ENCODE measurements at regions not wholly inside any gene's neighbourhood (a gene's known extent, or its start where the extent isn't known, plus 50 kb on each side); places are given as distances from the start of the nearest gene placed in this dataset.
"Not testable (repeated sequence)": the region's sequence is repeated elsewhere in the genome, so short reads cannot be mapped to it uniquely, and the experiment has no call there.

DNA sequence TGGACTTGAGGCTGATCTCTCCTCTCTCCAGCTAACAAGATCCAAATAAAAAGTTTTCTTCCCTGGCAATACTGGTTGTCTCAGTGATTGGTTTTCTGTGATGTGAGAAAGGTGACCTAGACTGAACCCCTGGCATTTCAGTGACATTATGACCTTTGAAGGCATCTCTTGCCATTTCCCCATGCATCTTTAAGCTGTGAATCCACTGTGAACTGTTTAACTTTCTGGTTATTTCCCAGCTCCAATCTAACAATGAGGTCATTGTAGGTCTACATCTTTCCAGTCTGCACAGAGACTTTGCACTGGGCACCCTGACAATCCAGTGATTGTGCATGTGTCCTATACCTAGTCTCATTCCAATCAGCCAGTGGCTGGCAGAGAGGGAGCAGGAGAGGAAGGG, 155.9 kb upstream of the NUDT4 start:
- no peak for DNase-seq

DNA sequence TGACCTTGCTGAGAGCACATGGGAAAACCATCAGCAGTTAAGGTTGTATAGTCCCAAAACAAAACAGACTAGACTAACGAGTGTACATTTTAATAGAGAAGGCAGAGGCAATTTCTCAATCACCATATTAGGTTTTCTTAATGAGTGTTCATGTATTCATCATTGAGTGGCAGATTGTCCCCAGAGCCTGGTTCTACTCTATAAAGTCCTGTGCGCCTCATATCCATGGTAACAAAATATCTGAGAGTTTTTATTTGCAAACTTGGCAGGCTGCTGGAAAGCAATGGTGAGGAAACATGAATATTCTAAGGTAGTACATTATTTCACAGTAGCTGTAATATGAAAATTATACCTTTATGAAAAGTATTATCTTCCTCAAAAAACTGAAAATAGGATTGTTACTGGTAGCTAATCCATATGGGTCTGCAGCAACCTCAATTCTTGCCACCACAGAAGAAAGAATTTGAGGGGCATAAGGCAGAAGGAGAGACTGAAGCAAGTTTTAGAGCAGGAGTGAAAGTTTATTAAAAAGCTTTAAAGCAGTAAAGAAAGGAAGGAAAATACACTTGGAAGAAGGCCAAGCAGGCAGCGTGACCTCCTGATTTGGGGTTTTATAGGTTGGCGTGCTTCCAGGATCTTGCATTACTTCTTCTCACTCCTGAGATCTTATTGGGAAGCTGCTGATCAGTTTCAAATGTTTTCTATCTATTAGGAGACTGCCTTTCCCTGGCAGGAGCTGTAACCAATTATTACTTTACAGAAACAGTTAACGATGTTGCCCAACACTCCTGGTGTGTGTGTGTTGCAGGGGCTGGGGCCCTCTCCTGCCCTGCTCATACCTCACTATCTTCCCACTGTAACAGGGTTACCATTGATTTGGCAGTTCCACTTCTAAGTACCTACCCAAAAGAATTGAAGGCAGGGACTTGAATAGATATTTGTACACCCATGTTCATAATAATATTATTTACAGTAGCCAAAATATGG, 154.0 kb upstream of the NUDT4 start:
- peak; percentile 16 for DNase-seq

DNA sequence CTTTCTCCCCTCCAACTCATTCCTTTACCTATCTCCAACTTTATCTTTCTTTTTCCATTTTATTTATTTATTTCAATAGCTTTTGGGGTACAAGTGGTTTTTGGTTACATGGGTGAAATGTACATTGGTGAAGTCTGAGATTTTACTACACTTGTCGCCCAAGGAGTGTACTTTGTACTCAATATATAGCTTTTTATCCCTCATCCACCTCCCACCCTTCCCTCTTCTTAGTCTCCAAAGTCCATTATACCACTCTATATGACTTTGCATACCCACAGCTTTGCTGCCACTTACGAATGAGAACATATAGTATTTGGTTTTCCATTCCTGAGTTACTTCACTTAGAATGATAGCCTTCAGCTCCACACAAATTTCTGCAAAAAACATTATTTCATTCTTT, 152.6 kb upstream of the NUDT4 start:
- no peak for DNase-seq

DNA sequence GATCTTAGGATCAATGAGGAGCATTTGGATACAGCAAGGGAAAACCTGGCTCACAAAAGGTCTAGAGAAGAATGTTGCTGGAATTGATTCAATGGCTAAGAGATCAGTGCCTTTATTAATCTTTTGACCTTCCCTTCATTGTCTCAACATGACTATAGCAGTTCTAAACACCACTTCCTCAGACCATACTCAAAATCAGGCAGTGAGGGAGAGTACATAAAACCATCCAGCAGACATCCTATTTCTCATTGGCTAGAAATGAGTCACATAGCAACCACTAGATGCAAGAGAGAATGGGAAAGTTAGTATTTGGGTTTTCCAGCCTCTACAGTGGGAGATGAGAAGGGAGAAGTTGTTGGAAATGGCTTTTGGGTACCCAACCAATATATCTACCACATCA, 151.4 kb upstream of the NUDT4 start:
- no peak for DNase-seq

DNA sequence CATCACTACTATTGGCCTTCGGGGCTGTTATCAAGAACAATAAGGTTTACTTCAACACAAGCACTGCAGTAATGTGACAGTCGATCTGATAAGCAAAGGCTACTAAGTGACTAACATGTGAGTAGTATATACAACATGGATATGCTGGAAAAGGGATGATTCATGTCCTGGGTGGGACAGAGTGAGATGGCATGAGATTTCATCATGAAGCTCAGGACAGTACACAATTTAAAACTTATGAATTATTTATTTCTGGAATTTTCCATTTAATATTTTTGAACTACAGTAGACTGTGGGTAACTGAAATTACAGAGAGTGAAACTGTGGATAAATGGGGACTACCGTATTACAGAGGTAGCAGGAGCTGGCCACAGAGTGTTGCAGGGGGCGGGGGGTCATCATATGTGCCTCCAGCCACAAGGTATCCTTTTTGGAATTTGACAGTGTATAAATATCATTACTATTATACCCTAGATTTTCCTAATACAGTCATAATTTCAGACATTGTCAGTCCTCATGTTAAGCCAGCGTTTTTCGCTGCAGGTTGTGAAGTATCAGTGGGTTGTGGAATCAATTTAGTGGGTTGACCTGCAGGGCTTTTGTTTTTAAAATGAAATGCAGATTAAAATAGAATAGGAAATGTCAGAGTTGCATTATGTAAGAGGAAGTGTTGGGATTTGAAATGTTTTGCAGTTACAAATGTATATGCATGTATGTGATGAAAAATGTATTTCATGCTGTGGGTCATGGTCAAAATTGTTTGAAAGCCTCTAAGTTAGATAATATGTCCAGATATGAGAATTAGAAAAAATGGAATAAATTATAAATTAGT, 148.0 kb upstream of the NUDT4 start:
- no peak for DNase-seq

DNA sequence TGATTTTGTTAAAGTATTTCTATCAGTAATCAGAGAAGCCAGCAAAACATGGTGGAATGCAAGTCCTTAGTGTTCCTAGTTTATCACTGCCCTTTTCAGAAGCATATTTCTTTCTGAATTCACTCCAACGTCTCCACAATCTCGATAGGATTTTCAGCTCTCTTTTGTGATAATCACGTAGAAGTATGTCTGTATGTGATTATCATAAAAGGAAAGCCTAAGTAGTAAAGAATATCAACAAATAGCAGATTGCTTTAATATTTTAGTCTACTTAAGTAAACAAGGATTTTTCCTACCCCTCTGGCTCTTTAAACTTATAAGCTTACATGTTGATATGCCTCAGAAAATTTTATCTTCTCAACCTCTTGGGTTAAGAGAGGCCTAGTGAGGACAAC, 147.4 kb upstream of the NUDT4 start:
- no peak for DNase-seq

DNA sequence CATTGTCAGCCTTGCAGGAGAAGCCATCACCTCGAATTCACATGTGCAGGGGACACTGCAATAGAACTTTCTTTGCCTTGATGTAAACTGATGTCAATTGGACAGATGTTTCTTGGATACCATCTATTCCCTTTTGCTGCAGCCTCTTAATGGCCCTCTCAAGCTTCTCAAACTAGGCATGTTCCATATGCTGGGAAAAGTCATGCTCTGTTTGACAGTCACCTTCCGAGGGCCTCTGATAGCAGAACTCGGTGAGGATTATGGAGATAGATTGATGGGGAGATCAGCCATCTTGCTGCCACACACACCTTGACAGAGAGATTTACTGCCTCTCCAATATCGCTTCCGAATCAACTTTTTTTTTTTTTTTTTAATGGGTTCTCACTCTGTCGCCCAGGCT, 145.8 kb upstream of the NUDT4 start:
- no peak for DNase-seq

DNA sequence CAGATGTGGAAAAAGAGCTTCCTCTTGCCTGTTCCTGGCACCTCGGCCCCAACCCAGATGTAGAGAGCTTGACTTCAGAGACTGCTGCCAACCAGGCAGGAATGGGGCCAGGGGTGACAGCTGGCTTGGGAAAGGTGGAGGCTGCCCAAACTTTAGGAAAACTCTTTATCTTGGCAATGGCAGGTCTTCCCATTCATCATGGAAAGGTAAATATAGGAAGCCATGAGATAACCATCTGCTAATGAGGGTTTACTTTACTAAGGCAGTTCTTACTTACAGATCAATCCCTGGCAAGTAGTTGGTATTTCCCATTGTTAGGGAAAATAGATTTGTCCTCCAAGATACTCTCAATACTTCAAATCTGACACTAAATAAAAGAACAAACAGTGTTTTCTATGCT, 143.1 kb upstream of the NUDT4 start:
- no peak for DNase-seq

DNA sequence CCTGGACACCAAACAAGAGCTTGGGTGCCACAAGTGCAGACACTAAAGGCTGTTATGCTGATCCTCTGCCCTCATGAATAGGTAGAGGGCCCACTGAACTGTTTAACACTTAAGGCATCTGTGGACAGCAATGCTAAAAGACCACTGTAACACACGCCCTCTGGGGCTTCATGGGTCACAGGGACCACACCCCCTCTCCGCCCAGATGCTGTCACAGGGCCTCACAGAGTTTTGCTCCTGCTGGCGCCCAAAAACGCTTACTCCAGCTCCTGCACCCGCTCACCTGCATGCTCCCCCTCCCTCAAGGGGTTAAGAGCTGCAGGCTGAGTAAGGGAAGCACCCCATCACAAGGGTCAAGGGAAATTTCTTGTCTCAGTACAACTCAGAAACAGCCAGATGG, 141.8 kb upstream of the NUDT4 start:
- no peak for DNase-seq

DNA sequence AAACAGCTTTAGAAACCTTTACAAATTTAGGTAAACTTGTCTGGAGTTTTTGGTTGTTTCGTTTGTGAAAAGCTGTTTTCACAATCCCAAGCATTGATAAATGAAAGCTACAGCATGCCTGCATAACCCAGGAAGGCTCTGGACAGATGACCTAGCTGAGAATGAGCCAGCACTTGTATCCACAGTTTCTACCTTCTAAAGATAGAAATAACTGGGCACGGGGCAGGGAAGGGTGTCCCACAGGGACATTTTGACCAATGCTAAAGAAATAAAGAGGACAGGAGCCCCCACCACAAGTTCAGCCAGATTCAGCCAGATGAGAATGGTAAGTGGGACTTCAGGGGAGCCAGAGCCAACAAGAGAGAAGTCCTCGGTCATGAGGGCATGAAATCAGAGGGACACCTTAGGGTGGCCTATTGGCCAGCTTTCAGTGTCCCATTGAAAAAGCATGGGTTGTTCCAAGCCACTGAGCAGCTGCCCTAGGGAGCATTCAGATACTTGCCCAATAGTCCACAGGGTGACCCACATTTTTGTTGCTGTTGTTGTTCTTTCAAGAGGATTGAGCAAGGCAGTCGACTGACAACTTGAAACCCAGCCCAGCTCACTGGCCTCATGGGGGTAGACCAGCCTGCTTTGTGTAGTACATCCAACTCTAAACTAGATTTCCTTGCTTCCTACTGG, 140.3 kb upstream of the NUDT4 start:
- no peak for DNase-seq

DNA sequence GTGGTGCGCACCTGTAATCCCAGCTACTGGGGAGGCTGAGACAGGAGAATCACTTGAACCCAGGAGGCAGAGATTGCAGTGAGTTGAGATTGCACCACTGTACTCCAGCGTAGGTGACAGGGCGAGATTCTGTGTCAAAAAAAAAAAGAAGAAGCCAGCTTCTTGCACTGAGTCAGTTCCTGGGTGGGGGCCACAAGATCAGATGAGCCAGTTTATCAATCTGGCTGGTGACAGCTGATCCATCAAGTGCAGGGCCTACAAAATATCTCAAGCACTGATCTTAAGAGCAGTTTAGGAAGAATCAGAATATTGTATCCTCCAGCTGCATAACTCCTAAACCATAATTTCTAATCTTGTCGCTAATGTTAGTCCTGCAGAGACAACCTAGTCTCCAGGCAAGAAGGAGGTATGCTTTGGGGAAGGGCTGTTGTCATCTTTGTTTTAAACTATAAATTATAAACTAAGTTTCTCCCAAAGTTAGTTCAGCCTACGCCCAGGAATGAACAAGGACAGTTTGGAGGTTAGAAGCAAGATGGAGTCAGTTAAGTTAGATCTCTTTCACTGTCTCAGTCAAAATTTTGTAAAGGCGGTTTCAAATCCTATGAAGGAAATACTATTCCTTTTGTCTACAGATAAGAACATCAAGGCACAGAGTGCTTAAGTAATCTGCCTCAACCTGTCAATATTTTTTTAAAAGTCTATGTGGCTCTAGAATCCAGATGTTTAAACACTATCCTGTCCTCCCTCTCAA, 139.0 kb upstream of the NUDT4 start:
- not testable (repeated sequence) for DNase-seq

DNA sequence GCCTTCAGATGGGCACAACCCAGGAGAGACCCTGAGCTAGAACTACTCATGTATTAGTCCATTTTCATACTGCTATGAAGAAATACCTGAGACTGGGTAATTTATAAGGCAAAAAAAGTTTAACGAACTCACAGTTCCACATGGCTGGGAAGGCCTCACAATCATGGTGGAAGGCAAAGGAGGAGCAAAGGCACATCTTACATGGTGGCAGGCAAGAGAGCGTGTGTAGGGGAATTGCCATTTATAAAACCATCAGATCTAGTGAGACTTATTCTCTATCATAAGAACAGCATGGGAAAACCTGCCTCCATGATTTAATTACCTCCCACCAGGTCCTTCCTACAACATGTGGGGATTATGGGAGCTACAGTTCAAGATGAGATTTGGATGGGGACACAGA, 137.9 kb upstream of the NUDT4 start:
- not testable (repeated sequence) for DNase-seq

DNA sequence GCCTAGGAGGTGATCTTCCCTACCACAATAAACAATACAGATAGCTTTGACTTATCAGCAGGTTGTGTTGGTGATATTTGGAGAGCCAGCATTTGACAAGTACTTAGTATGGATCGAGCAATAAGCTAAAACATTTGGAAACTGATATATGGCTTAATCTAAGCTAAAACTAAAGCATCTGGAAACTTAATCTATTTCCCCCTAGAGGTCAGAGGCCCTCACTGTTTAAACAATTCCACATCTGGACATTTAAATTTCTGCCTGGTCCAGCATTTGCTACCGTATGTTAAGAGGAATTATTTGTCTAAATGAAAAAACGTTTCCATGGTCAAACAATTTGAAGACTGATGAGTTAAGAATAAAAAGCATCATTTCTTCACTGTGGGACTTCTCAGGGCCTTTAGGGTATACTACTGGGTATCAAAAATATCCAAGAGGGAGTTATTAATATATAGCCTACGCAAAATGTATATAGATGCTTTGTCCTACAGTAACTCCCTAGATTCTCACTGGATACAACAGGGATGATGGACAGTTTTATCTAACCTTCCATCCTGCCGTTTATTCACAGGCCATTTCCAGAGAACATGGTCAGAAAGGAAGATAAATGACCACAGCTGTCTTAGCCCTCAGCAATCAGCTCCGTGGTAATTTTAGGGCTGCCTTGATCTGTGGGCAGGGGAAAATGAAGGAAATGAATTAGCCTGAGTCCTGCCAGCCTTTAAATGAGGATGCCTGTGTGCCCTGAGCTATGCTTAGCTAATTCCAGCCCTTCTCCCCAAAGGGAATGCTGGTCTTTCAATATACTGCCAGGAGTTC, 135.4 kb upstream of the NUDT4 start:
- no peak for DNase-seq

DNA sequence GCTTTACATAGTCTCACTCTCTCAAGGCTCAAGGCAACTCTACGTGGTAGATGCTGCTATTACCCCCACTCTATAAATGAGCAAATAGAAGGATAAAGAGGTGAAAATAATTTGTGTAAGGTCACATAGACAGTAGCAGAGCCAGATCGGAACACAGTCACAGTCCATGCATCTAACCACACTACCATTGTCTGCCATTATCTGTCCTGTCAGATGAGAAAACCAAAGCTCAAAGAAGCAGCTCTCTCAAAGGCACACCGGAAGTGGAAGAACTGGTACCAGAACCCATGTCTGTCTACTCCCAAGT, 134.4 kb upstream of the NUDT4 start:
- no peak for DNase-seq

DNA sequence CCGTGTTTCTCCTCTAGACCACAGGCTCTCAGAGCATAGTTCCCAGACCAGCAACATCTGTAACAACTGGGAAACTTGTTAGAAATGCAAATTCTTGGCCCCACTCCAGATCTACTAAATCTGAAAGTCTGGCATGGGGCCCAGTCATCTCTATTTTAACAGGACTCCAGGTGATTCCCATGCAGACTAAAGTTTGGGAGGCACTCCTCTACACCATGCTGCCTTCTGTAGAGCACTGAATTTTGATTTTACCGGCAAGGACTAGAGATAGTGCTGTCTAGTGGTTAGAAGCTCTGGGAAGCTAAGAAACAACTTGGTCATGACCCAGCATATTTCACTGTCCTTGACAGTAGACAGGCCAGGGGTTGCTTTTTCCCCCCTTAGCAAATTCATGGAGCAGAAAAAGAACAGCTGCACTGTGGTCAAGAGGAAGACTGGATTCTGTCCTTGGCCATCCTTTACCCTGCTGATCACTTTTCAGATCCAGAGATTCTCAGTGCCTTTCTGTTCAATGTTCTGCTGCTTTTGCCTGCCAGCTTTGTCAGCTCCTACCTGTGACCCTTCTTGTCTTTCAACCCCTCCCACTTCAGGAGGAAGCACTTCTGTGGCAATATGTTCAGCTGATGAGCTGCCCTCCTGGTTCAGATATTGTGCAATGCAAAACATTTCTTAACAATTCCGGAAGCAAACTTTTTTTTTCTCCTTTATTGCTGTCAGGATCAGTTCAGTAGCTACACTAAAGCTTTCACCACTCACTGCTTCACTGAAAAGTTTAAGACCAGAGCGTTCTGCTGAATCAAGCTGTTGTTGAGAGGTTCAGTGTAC, 133.8 kb upstream of the NUDT4 start:
- DNase-seq, result no peak

DNA sequence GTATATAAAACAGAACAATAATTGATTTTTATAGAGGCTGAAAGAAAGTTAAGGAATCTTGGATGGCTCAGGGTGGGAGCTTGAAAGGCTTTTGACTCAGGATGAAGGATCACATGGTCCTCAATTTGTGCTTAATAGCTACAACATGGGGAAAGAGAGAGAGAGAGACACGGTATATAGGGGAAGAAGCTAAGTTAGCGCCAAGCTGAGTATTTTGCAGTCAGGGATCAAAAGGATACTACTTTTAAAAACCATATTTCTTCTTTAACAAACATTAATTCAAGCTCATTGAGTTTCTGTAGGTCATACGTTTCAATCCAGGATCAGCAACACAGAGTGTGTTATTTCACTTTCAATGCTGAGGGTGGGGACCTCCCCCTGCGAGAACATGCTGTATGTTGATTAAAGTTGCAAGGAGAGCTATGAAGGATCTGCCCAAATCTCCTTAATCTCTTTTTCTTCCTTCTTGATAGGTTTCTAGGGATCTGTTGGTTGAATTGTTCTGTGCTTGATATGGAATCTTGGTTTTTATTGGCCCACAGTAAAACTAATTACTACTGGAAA, 133.1 kb upstream of the NUDT4 start:
- DNase-seq, result no peak

DNA sequence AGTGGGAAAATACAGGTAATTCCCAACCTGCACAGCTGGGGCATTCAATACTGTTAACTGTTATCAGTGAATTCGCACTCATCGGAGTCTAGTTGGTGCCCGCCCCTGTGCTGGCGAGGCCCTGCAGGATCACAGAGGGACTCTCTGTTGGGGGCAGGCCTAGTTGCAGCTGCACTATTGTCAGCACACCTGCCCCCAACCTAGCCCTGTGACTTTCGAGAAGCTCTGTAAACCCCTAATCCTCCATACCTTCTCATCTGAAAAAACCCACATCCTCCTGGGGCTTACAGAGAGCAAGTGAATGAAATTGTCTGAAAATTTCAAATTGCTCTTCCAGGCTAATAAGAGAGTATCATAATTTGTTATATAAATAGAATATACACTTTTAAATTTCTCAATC, 132.2 kb upstream of the NUDT4 start:
- no peak for DNase-seq

DNA sequence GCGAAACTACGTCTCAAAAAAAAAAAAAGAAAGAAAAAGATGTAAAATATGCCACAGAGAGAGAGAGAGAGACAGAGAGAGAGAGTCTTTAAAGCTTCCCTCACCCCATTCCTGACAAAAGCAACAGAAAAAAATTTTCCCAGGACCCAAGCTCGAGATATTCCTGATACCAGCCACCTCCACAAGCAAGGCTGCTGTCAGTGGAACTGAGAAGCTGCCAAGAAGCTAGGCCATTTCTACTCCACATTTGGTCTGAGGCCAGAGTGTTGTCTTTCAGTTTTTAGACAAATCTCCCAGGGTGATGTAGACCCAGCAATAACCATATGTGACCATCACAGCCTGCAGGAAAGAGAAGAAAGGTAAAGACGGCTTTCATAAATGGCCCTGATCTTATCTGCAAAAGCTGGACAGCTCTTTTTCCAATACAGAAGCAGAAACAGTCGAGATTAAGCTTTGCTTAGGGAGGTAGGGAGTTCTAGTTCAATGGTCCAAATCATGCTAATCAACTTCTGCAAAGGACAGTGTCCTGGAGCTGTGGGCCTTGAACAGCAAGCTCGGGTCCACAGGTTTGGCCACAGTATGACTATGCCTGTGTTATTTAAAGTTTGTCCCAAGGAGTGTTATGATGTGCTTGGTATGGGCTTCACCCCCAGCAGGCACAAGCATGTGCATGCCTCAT, 130.3 kb upstream of the NUDT4 start:
- DNase-seq, result no peak

DNA sequence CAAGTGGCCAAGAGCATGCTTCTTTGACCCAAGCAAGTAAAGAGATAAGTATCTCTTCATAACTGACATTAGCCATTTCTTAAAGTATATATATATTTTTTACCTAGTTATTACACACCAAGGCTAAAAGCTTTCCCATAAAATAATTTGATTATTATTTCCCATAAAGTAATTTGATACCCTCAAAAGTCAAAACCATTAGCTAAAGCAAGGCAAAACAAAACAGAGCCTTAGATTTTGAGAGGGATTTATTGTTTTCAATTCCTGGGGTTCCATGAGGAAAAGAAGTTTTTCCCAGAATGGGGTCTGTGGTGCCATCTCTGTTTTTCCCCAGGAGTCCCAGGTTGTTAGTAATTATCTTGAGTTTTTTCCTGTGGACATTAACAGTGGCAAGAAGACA, 125.5 kb upstream of the NUDT4 start:
- DNase-seq, result no peak

DNA sequence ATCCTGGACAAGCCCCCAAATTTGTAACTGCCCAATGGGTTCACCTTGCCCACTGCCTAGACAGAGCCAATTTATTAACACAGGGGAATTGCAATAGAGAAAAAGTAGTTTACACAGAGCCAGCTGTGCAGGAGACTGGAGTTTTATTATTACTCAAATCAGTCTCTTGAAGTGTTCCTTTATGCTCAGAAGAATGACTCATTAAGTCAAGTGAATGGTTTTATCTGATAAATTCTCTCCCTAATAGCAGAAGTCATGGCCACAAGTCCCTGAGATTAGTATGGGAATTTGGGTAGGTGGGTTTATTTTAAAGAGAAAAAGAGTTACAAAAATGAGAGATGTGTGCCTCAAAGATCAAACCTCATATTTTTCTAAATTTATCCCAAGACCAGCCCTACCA, 122.8 kb upstream of the NUDT4 start:
- no peak for DNase-seq

All from NCI-H1436 (cell line).